NCI-H526 (cell line): ENCODE measurements at regions not wholly inside any gene's neighbourhood (a gene's known extent, or its start where the extent isn't known, plus 50 kb on each side); places are given as distances from the start of the nearest gene placed in this dataset.

Experiments used
- DNase-seq, 2 experiments: peaks; one replicate each; lab custom pipeline; 2025; lab: John Stamatoyannopoulos, UW

- DNase-seq = no peak
Observed at GRCh38 chr6:142682985-142683384, 262.0 kb downstream of the HIVEP2 start.

GRCh38 chr6:142683714-142684141 is 261.2 kb downstream of the HIVEP2 start:
- peak in 1 of 2 experiments; percentile 10 for DNase-seq

GRCh38 chr6:142684371-142684770 is 260.6 kb downstream of the HIVEP2 start:
- DNase-seq = no peak

GRCh38 chr6:142685852-142686506 is 259.0 kb downstream of the HIVEP2 start:
- no peak for DNase-seq

GRCh38 chr6:142686507-142686887 is 258.5 kb downstream of the HIVEP2 start:
- DNase-seq = no peak

- DNase-seq = peak; percentile 53 to 80
Observed at GRCh38 chr6:142692942-142693341, 252.0 kb downstream of the HIVEP2 start.

GRCh38 chr6:142693441-142693840 is 251.5 kb downstream of the HIVEP2 start:
- no peak for DNase-seq

GRCh38 chr6:142694054-142694453 is 250.9 kb downstream of the HIVEP2 start:
- no peak for DNase-seq

- no peak for DNase-seq
Observed at GRCh38 chr6:142695016-142695415, 250.0 kb downstream of the HIVEP2 start.

GRCh38 chr6:142696123-142697000 is 248.6 kb downstream of the HIVEP2 start:
- DNase-seq = peak in 1 of 2 experiments; percentile 30

GRCh38 chr6:142697001-142697335 is 248.0 kb downstream of the HIVEP2 start:
- DNase-seq = no peak

GRCh38 chr6:142697922-142698321 is 247.1 kb downstream of the HIVEP2 start:
- no peak for DNase-seq

- peak in 1 of 2 experiments; percentile 20 for DNase-seq
Observed at GRCh38 chr6:142698751-142699150, 246.2 kb downstream of the HIVEP2 start.

GRCh38 chr6:142699391-142699790 is 245.6 kb downstream of the HIVEP2 start:
- no peak for DNase-seq

GRCh38 chr6:142700032-142700431 is 244.9 kb downstream of the HIVEP2 start:
- DNase-seq = no peak

GRCh38 chr6:142700671-142701312 is 244.2 kb downstream of the HIVEP2 start:
- DNase-seq = no peak
